Smooth muscle cell (in vitro differentiated cells): ENCODE measurements at regions not wholly inside any gene's neighbourhood (a gene's known extent, or its start where the extent isn't known, plus 50 kb on each side); places are given as distances from the start of the nearest gene placed in this dataset.

ENCODE experiments used
- DNase-seq: peaks from one replicate; lab custom pipeline; 2025; ENCODE audit not compliant: unreplicated experiment; lab: John Stamatoyannopoulos, UW
- H2AFZ ChIP-seq: fragments of 200-600 bp; sonication (generic); 2 replicates; pipeline ENCODE4 v1.6.0; 2016; ENCODE audit warnings: antibody characterized with exemption, low read depth, mild to moderate bottlenecking
- H3F3A ChIP-seq: fragments of 200-600 bp; sonication (generic); 2 replicates; pipeline ENCODE4 v1.6.0; 2017; ENCODE audit warnings: antibody characterized with exemption, low read depth
- H3K27ac ChIP-seq: fragments of 200-600 bp; sonication (generic); 2 replicates; pipeline ENCODE4 v1.5.1; 2016; ENCODE audit warnings: low read depth, mild to moderate bottlenecking
- H3K27me3 ChIP-seq: fragments of 200-600 bp; sonication (generic); 2 replicates; pipeline ENCODE4 v1.6.1; 2016; ENCODE audit warnings: low read depth, mild to moderate bottlenecking
- H3K36me3 ChIP-seq: fragments of 200-600 bp; sonication (generic); 2 replicates; pipeline ENCODE4 v1.5.1; 2016; ENCODE audit warnings: low read depth
- H3K4me1 ChIP-seq: fragments of 200-600 bp; sonication (generic); 2 replicates; pipeline ENCODE4 v1.5.1; 2016; ENCODE audit warnings: low read depth
- H3K4me2 ChIP-seq: fragments of 200-600 bp; sonication (generic); 2 replicates; pipeline ENCODE4 v1.6.0; 2016; ENCODE audit warnings: mild to moderate bottlenecking
- H3K4me3 ChIP-seq: fragments of 200-600 bp; sonication (generic); 2 replicates; pipeline ENCODE4 v1.5.1; 2016; ENCODE audit warnings: mild to moderate bottlenecking
- H3K79me2 ChIP-seq: fragments of 200-600 bp; sonication (generic); 2 replicates; pipeline ENCODE4 v1.6.0; 2016; ENCODE audit warnings: low read depth, mild to moderate bottlenecking
- H3K9ac ChIP-seq: fragments of 200-600 bp; sonication (generic); 2 replicates; pipeline ENCODE4 v1.6.0; 2016; ENCODE audit warnings: low read depth
- H3K9me3 ChIP-seq: fragments of 200-600 bp; sonication (generic); replicated peaks from 2 replicates; pipeline ENCODE4 v1.5.1; 2016; ENCODE audit warnings: low read depth
- H4K20me1 ChIP-seq: fragments of 200-600 bp; sonication (generic); 2 replicates; pipeline ENCODE4 v1.6.0; 2016; ENCODE audit warnings: low read depth
- CTCF ChIP-seq: fragments of 200-600 bp; sonication (generic); IDR thresholded peaks from 2 replicates; pipeline ENCODE4 v1.5.1; 2017; ENCODE audit warnings: borderline replicate concordance, mild to moderate bottlenecking, antibody characterized with exemption; ENCODE audit not compliant: insufficient read depth, poor library complexity, severe bottlenecking
- WGBS: methylation state at CpG from one replicate; pipeline ENCODE4 v1.1.7; 2016; ENCODE audit warnings: low lambda C conversion rate; 5-methylcytosine and 5-hydroxymethylcytosine counted together

GRCh38 chr2:8486141-8486540, 195.7 kb upstream of the ID2 start:
- Histone ChIP-seq H3K79me2 (no peaks in the 10 kb centered on the region), H3K36me3 (no peaks in the 10 kb centered on the region), H3K27ac (no peak overlapping the region), H3K9me3 (no peaks in the 10 kb centered on the region), H3K4me3 (no peak overlapping the region), H3K27me3 (no peaks in the 10 kb centered on the region), H3K9ac (no peak overlapping the region), H4K20me1 (no peaks in the 10 kb centered on the region), H3K4me2 (no peak overlapping the region), H2AFZ (no peak overlapping the region), H3K4me1 (peaks cover 13% of the 10 kb centered on the region), H3F3A (no peaks in the 10 kb centered on the region)
- DNase-seq, result no peak
- TF ChIP-seq CTCF, result no peak
- WGBS, result 96% methylated on average over 4 of the region's 4 CpGs

- Histone ChIP-seq H3K27ac (no peak overlapping the region), H2AFZ (no peak overlapping the region), H3K36me3 (no peaks in the 10 kb centered on the region), H3K4me1 (peaks cover 13% of the 10 kb centered on the region), H3K9ac (no peak overlapping the region), H3K79me2 (no peaks in the 10 kb centered on the region), H3F3A (no peaks in the 10 kb centered on the region), H4K20me1 (no peaks in the 10 kb centered on the region), H3K4me3 (no peak overlapping the region), H3K27me3 (no peaks in the 10 kb centered on the region), H3K4me2 (no peak overlapping the region), H3K9me3 (no peaks in the 10 kb centered on the region)
- no peak for DNase-seq
- TF ChIP-seq CTCF, result no peak
- WGBS, result 75% methylated on average over 16 of the region's 16 CpGs
These were observed 194.4 kb upstream of the ID2 start for GRCh38 chr2:8487461-8487932.

DNA sequence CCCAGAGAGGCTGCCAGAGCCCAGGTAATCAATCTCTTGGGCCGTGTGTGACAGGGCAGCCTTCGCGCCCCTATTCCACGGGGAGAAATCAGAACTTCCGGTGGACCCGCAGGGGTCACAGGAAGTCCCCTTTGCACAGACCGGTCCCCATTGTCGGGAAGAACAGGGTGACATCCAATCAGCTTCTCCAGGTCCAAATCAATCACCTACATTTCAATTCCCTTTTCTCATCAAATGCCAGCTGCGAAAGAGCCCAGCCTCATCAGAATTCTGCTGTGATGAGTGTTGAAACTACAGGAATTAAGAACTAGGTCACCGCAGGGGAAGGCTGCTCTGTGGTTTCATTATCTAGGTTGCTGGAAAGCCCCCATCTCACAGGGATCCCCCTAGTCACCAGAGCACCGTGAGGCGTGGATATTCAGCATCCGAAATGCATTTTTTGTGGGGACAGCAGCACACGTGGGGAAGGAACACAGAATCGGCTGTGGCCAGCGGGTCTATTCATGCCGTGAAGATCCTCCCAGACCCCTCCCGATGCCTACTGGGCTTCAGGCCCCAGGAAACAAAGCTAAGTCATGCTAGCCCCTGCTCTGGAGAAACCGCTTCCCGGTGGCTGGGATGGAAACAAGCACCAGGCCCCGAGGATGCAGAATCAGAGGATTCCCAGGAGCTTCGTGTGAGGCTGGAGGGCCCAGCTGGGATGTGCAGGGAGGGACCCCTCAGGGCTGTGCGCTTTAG, 193.7 kb upstream of the ID2 start:
- Histone ChIP-seq H3K4me2 (peak overlapping the region; percentile 13), H3K4me3 (no peak overlapping the region)

More for the DNA sequence above, 193.7 kb upstream of the ID2 start:
- no peak overlapping the region for H3K9ac ChIP-seq
- peaks cover 13% of the 10 kb centered on the region for H3K4me1 ChIP-seq
- H3K27me3 ChIP-seq, result no peaks in the 10 kb centered on the region
- H3K9me3 ChIP-seq, result no peaks in the 10 kb centered on the region
- no peaks in the 10 kb centered on the region for H3F3A ChIP-seq
- TF ChIP-seq CTCF, result no peak
- no peaks in the 10 kb centered on the region for H3K36me3 ChIP-seq
- H3K79me2 ChIP-seq, result no peaks in the 10 kb centered on the region
- no peak for DNase-seq
- no peaks in the 10 kb centered on the region for H4K20me1 ChIP-seq
- H2AFZ ChIP-seq, result no peak overlapping the region
- H3K27ac ChIP-seq, result peak overlapping the region; percentile 33
- WGBS, result 58% methylated on average over 23 of the region's 23 CpGs
